OCI-LY7 (cell line): ENCODE measurements at regions not wholly inside any gene's neighbourhood (a gene's known extent, or its start where the extent isn't known, plus 50 kb on each side); places are given as distances from the start of the nearest gene placed in this dataset.

Experiments used
- BruUV-seq: library from RNA; stranded (reverse); fragments of 400-500 nt; replicated peaks from 2 replicates; lab custom pipeline; 2021; lab: Mats Ljungman, UMichigan
- CTCF ChIA-PET: fragments of 300-600 bp; sonication (Branson Sonifier 250); formaldehyde crosslinking; loops from one replicate; lab custom pipeline; 2022; ENCODE audit warnings: antibody characterized with exemption; ENCODE audit not compliant: unreplicated experiment; lab: Charles Lee
- POLR2A ChIA-PET: fragments of 300-600 bp; sonication (Branson Sonifier 250); formaldehyde crosslinking; loops from one replicate; lab custom pipeline; 2022; ENCODE audit warnings: antibody characterized with exemption; lab: Charles Lee
- DNase-seq: peaks from one replicate; pipeline ENCODE4 v3.0.0-alpha.2; 2015; ENCODE audit warnings: low spot score
- H2AFZ ChIP-seq: fragments of 200-600 bp; sonication (generic), shearing (Covaris generic); 2 replicates; pipeline ENCODE4 v1.6.1; 2014; ENCODE audit warnings: mild to moderate bottlenecking, antibody characterized with exemption, low read length, moderate library complexity
- H3K27ac ChIP-seq: fragments of 200-600 bp; sonication (generic); 2 replicates; pipeline ENCODE4 v1.5.1; 2014; ENCODE audit warnings: mixed run types, low read depth, mild to moderate bottlenecking, moderate library complexity, low read length, inconsistent platforms; ENCODE audit not compliant: poor library complexity, severe bottlenecking
- H3K36me3 ChIP-seq: fragments of 200-600 bp; sonication (generic); 2 replicates; pipeline ENCODE4 v1.6.1; 2014; ENCODE audit warnings: mild to moderate bottlenecking, antibody characterized with exemption, low read length, moderate library complexity, mixed read lengths; ENCODE audit not compliant: insufficient read depth
- H3K4me1 ChIP-seq: fragments of 200-600 bp; sonication (generic); 2 replicates; pipeline ENCODE4 v1.5.1; 2014; ENCODE audit warnings: mild to moderate bottlenecking, low read length; ENCODE audit not compliant: insufficient read depth, poor library complexity, severe bottlenecking
- H3K4me2 ChIP-seq: fragments of 200-600 bp; sonication (generic); 2 replicates; pipeline ENCODE4 v1.6.1; 2014; ENCODE audit warnings: mild to moderate bottlenecking, low read length
- H3K4me3 ChIP-seq: fragments of 200-600 bp; sonication (generic); 2 replicates; pipeline ENCODE4 v1.5.1; 2014; ENCODE audit warnings: mild to moderate bottlenecking, low read depth, low read length; ENCODE audit not compliant: poor library complexity, severe bottlenecking
- H3K79me2 ChIP-seq: fragments of 200-600 bp; sonication (generic); 2 replicates; pipeline ENCODE4 v1.6.1; 2016; ENCODE audit warnings: low read depth, mild to moderate bottlenecking, low read length, moderate library complexity, mixed read lengths; ENCODE audit not compliant: insufficient read depth
- H3K9me2 ChIP-seq: fragments of 200-600 bp; sonication (generic); 2 replicates; pipeline ENCODE4 v1.6.1; 2016; ENCODE audit warnings: mild to moderate bottlenecking, low read length, mixed read lengths; ENCODE audit not compliant: insufficient read depth
- H3K9me3 ChIP-seq: fragments of 200-600 bp; sonication (generic); 2 replicates; pipeline ENCODE4 v1.6.1; 2014; ENCODE audit warnings: mild to moderate bottlenecking, mixed run types, low read length, mixed read lengths
- H4K20me1 ChIP-seq: fragments of 200-600 bp; sonication (generic); 2 replicates; pipeline ENCODE4 v1.6.1; 2014; ENCODE audit warnings: mild to moderate bottlenecking, antibody characterized with exemption, low read length, moderate library complexity, mixed read lengths; ENCODE audit not compliant: insufficient read depth
- CTCF ChIP-seq: fragments of 200-600 bp; sonication (generic); conservative IDR thresholded peaks from 2 replicates; pipeline ENCODE4 v1.5.1; 2014; ENCODE audit warnings: mild to moderate bottlenecking, antibody characterized with exemption, low read length, moderate library complexity, mixed read lengths
- EZH2phosphoT487 ChIP-seq: fragments of 200-600 bp; sonication (generic); IDR thresholded peaks from 2 replicates; pipeline ENCODE4 v1.6.1; 2018; ENCODE audit warnings: low read depth, borderline replicate concordance, mild to moderate bottlenecking, mixed run types, antibody characterized with exemption, low read length, moderate library complexity, mixed read lengths
- intact Hi-C: fragments of 100-400 bp; cut with micrococcal nuclease; formaldehyde crosslinking; loops from one replicate; pipeline ENCODE4 v1.10.0; 2022; ENCODE audit not compliant: unreplicated experiment

- intact Hi-C loops = no loop called here
- Histone ChIP-seq H3K9me2 (no peaks in the 10 kb centered on the region), H4K20me1 (no peaks in the 10 kb centered on the region), H2AFZ (no peak overlapping the region), H3K4me1 (peaks cover 22% of the 10 kb centered on the region), H3K27ac (no peak overlapping the region), H3K9me3 (no peaks in the 10 kb centered on the region), H3K4me3 (no peak overlapping the region), H3K36me3 (no peaks in the 10 kb centered on the region), H3K4me2 (no peak overlapping the region), H3K79me2 (no peaks in the 10 kb centered on the region)
- no peak for TF ChIP-seq EZH2phosphoT487
- no peak for TF ChIP-seq CTCF
- no peak for DNase-seq
- ChIA-PET POLR2A (interaction anchor here (0.5 to 2.7 kb wide), 7 partner anchors 8 to 747 kb away, joined by 3 to 18 read pairs (median 7); partner anchors contain the start of gene NABP1), CTCF (no interaction called here)
- no TSS peak for BruUV-seq
Measured at GRCh38 chr2:191627518-191627917, 50.4 kb upstream of the NABP1 start.
